HL-60 (cell line): ENCODE measurements at regions not wholly inside any gene's neighbourhood (a gene's known extent, or its start where the extent isn't known, plus 50 kb on each side); places are given as distances from the start of the nearest gene placed in this dataset.

Source experiments
- DNase-seq, 2 experiments: peaks; one replicate each; pipeline ENCODE4 v3.0.0-alpha.2; 2010 to 2020; ENCODE audit warnings: low read depth in 1 of 2, low spot score in 1 of 2
- H3K27ac ChIP-seq: fragments of 250-450 bp; sonication (Bioruptor Pico); replicated peaks from 2 replicates; pipeline ENCODE4 v1.5.1; 2020; ENCODE audit warnings: mild to moderate bottlenecking, moderate library complexity
- H3K27me3 ChIP-seq: fragments of 250-450 bp; sonication (Bioruptor Pico); 2 replicates; pipeline ENCODE4 v1.5.1; 2021; ENCODE audit warnings: mild to moderate bottlenecking, moderate library complexity; ENCODE audit not compliant: insufficient read depth, poor library complexity, severe bottlenecking
- H3K4me3 ChIP-seq: replicated peaks from 2 replicates; pipeline ENCODE4 v1.5.1; 2011; ENCODE audit warnings: mild to moderate bottlenecking, control low read depth, low read length; ENCODE audit not compliant: insufficient read depth
- GABPA ChIP-seq: IDR thresholded peaks from 2 replicates; pipeline ENCODE4 v1.6.1; 2012; ENCODE audit warnings: low read depth
- POLR2AphosphoS5 ChIP-seq: IDR thresholded peaks from 2 replicates; pipeline ENCODE4 v1.6.1; 2012; ENCODE audit warnings: low read depth
- REST ChIP-seq: IDR thresholded peaks from 2 replicates; pipeline ENCODE4 v1.6.1; 2012; ENCODE audit warnings: low read depth; ENCODE audit not compliant: insufficient replicate concordance
- SPI1 ChIP-seq: IDR thresholded peaks from 2 replicates; pipeline ENCODE4 v1.6.1; 2012; ENCODE audit warnings: low read depth, mild to moderate bottlenecking, borderline replicate concordance
- TF ChIP-seq, protein P1 (sequence below): IDR thresholded peaks from one replicate; pipeline ENCODE4 v1.5.1; 2011; ENCODE audit warnings: low read length, control low read depth, inconsistent platforms; ENCODE audit not compliant: insufficient read depth

DNA sequence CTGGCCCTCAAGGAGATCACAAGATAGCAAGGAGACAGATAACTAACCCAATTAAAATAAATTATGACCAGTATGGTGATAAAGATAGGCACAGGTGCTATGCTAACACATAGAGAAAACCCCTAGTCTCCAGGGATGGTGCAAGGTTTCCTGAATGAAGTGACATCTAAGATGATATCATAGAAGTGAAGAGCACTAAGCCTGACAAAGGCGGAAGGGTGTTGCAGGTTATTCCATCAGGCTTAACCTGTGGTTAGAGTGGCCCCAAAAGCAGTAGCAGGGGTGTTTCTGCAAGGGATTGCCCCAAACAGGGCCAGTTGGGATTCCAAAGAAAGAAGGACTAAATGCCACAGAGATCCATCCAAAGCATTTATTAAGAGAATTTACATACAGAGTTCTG lies 249.2 kb downstream of the IDS start:
- no peak for DNase-seq
- H3K27me3 ChIP-seq: no peaks in the 10 kb centered on the region
- no peak overlapping the region for H3K27ac ChIP-seq
- no peak overlapping the region for H3K4me3 ChIP-seq
- TF ChIP-seq POLR2AphosphoS5 (no peak), GABPA (no peak)
- TF ChIP-seq, protein P1, sequence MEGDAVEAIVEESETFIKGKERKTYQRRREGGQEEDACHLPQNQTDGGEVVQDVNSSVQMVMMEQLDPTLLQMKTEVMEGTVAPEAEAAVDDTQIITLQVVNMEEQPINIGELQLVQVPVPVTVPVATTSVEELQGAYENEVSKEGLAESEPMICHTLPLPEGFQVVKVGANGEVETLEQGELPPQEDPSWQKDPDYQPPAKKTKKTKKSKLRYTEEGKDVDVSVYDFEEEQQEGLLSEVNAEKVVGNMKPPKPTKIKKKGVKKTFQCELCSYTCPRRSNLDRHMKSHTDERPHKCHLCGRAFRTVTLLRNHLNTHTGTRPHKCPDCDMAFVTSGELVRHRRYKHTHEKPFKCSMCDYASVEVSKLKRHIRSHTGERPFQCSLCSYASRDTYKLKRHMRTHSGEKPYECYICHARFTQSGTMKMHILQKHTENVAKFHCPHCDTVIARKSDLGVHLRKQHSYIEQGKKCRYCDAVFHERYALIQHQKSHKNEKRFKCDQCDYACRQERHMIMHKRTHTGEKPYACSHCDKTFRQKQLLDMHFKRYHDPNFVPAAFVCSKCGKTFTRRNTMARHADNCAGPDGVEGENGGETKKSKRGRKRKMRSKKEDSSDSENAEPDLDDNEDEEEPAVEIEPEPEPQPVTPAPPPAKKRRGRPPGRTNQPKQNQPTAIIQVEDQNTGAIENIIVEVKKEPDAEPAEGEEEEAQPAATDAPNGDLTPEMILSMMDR: no peak

GRCh38 chrX:149248073-149248625 lies 257.0 kb downstream of the IDS start:
- no peak overlapping the region for H3K27ac ChIP-seq
- no peak overlapping the region for H3K4me3 ChIP-seq
- H3K27me3 ChIP-seq: no peaks in the 10 kb centered on the region
- TF ChIP-seq POLR2AphosphoS5 (no peak), GABPA (no peak)
- DNase-seq: no peak

- no peak for TF ChIP-seq GABPA
- TF ChIP-seq POLR2AphosphoS5: no peak
- no peak for TF ChIP-seq REST
- TF ChIP-seq, protein P1: no peak
- no peak for TF ChIP-seq SPI1
- Histone ChIP-seq H3K4me3 (no peak overlapping the region), H3K27ac (no peak overlapping the region), H3K27me3 (no peaks in the 10 kb centered on the region)
- DNase-seq: no peak
Measured at GRCh38 chrX:149230689-149231088, 274.4 kb downstream of the IDS start.

- Histone ChIP-seq H3K27me3 (no peaks in the 10 kb centered on the region), H3K27ac (no peak overlapping the region), H3K4me3 (no peak overlapping the region)
- TF ChIP-seq SPI1 (no peak), REST (no peak), GABPA (no peak), POLR2AphosphoS5 (no peak)
- TF ChIP-seq, protein P1: no peak
- no peak for DNase-seq
Measured at GRCh38 chrX:149223854-149224253, 281.3 kb downstream of the IDS start.
